Small intestine (tissue), 7 donors: ENCODE measurements at regions not wholly inside any gene's neighbourhood (a gene's known extent, or its start where the extent isn't known, plus 50 kb on each side); places are given as distances from the start of the nearest gene placed in this dataset.

ENCODE experiments used
- DNase-seq, 2 donors: peaks; one replicate each; pipeline versions ENCODE4 v3.0.0 to v3.0.0-alpha.2; 2013
- FAIRE-seq: peaks from 2 replicates; lab custom pipeline; 2012; peaks lifted over from hg19 to GRCh38; lab: Jason Lieb, UNC
- H3K27ac ChIP-seq, 3 donors: one replicate each; pipeline ENCODE4 v1.5.1; 2013; ENCODE audit warnings: low read length in 2 of 3, mild to moderate bottlenecking in 2 of 3, control low read depth in 1 of 3, inconsistent platforms in 1 of 3, low read depth in 1 of 3, moderate library complexity in 1 of 3
- H3K27me3 ChIP-seq, 3 donors: one replicate each; pipeline ENCODE4 v1.6.1; 2013; ENCODE audit warnings: low read length in 3 of 3, inconsistent platforms in 1 of 3; ENCODE audit not compliant: control insufficient read depth in 3 of 3, insufficient read depth in 3 of 3
- H3K36me3 ChIP-seq, 3 donors: one replicate each; pipeline ENCODE4 v1.6.1; 2013; ENCODE audit warnings: low read length in 3 of 3, inconsistent platforms in 1 of 3, low read depth in 1 of 3, mild to moderate bottlenecking in 1 of 3, moderate library complexity in 1 of 3; ENCODE audit not compliant: control insufficient read depth in 3 of 3, insufficient read depth in 2 of 3
- H3K4me1 ChIP-seq, 3 donors: one replicate each; pipeline ENCODE4 v1.6.1; 2013; ENCODE audit warnings: low read length in 2 of 3, inconsistent platforms in 1 of 3, low read depth in 1 of 3, mild to moderate bottlenecking in 1 of 3, moderate library complexity in 1 of 3; ENCODE audit not compliant: control insufficient read depth in 3 of 3, insufficient read depth in 2 of 3
- H3K4me3 ChIP-seq, 3 donors: one replicate each; pipeline ENCODE4 v1.5.1; 2013; ENCODE audit warnings: low read length in 3 of 3, control low read depth in 1 of 3, inconsistent platforms in 1 of 3, low read depth in 1 of 3, mild to moderate bottlenecking in 1 of 3, moderate library complexity in 1 of 3
- H3K9me3 ChIP-seq, 2 donors: one replicate each; pipeline ENCODE4 v1.6.1; 2013; ENCODE audit warnings: low read depth in 1 of 2, low read length in 1 of 2; ENCODE audit not compliant: control insufficient read depth in 2 of 2, insufficient read depth in 1 of 2
- WGBS, 3 donors: extraction: QIAGEN DNeasy Blood & Tissue Kit; methylation state at CpG; one replicate each; pipeline ENCODE4 v1.1.7; 2013; 5-methylcytosine and 5-hydroxymethylcytosine counted together
- donor health status: healthy with polysubstance abuse.
- donor health status: control.
- donor health status: control.
- donor health status: Bipolar disorder and iron deficiency.
- donor health status: healthy.

- Histone ChIP-seq H3K4me3 (no peak overlapping the region), H3K4me1 (no peaks in the 10 kb centered on the region), H3K27ac (no peak overlapping the region), H3K36me3 (no peaks in the 10 kb centered on the region), H3K27me3 (no peaks in the 10 kb centered on the region), H3K9me3 (peaks cover 0 to 4% of the 10 kb centered on the region in 2 donors)
- FAIRE-seq, result no peak
- 65 to 82% (median 80%) methylated on average over 2 of the region's 2 CpGs for WGBS, 3 donors
- no peak for DNase-seq
Observed at GRCh38 chr1:80917826-80918225, 882.9 kb upstream of the ADGRL2 start.

- no peak for FAIRE-seq
- Histone ChIP-seq H3K4me1 (no peaks in the 10 kb centered on the region), H3K4me3 (no peak overlapping the region), H3K27ac (no peak overlapping the region), H3K9me3 (peaks cover 0 to 4% of the 10 kb centered on the region in 2 donors), H3K27me3 (no peaks in the 10 kb centered on the region), H3K36me3 (no peaks in the 10 kb centered on the region)
- DNase-seq, result no peak
- 52 to 76% (median 60%) methylated on average over 1 of the region's 1 CpG for WGBS, 3 donors
Observed at GRCh38 chr1:80917225-80917624, 883.5 kb upstream of the ADGRL2 start.

GRCh38 chr1:80915491-80915890, 885.2 kb upstream of the ADGRL2 start:
- FAIRE-seq (no peak), DNase-seq (no peak)
- no peaks in the 10 kb centered on the region for H3K27me3 ChIP-seq
- no peak overlapping the region for H3K27ac ChIP-seq
- H3K4me1 ChIP-seq, result no peaks in the 10 kb centered on the region
- H3K9me3 ChIP-seq, result peaks cover 0 to 4% of the 10 kb centered on the region in 2 donors
- H3K36me3 ChIP-seq, result no peaks in the 10 kb centered on the region
- no peak overlapping the region for H3K4me3 ChIP-seq

- DNase-seq (no peak), FAIRE-seq (no peak)
- Histone ChIP-seq H3K27ac (no peak overlapping the region), H3K4me3 (no peak overlapping the region), H3K36me3 (no peaks in the 10 kb centered on the region), H3K9me3 (no peaks in the 10 kb centered on the region), H3K27me3 (no peaks in the 10 kb centered on the region), H3K4me1 (no peaks in the 10 kb centered on the region)
- WGBS, 3 donors, result 84 to 90% (median 85%) methylated on average over 2 of the region's 2 CpGs
Observed at GRCh38 chr1:80910426-80910825, 890.3 kb upstream of the ADGRL2 start.

GRCh38 chr1:80909172-80909784, 891.5 kb upstream of the ADGRL2 start:
- H3K27ac ChIP-seq, result no peak overlapping the region
- H3K27me3 ChIP-seq, result no peaks in the 10 kb centered on the region
- no peak overlapping the region for H3K4me3 ChIP-seq
- no peak for FAIRE-seq
- 69 to 83% (median 77%) methylated on average over 5 of the region's 5 CpGs for whole genome bisulfite sequencing, 3 donors
- H3K9me3 ChIP-seq, result no peaks in the 10 kb centered on the region
- no peaks in the 10 kb centered on the region for H3K36me3 ChIP-seq
- DNase-seq, result no peak
- no peaks in the 10 kb centered on the region for H3K4me1 ChIP-seq

GRCh38 chr1:80896781-80897356, 903.9 kb upstream of the ADGRL2 start:
- Histone ChIP-seq H3K36me3 (no peaks in the 10 kb centered on the region), H3K4me1 (no peaks in the 10 kb centered on the region), H3K27ac (no peak overlapping the region), H3K4me3 (no peak overlapping the region), H3K9me3 (no peaks in the 10 kb centered on the region), H3K27me3 (no peaks in the 10 kb centered on the region)
- WGBS, 3 donors, result 67 to 75% (median 72%) methylated on average over 3 of the region's 3 CpGs
- DNase-seq, result no peak
- no peak for FAIRE-seq

- WGBS, 3 donors, result 64 to 82% (median 73%) methylated on average over 1 of the region's 1 CpG
- no peak for FAIRE-seq
Observed at GRCh38 chr1:80894921-80895320, 905.8 kb upstream of the ADGRL2 start.

GRCh38 chr1:80893115-80893514, 907.6 kb upstream of the ADGRL2 start:
- Histone ChIP-seq H3K27me3 (no peaks in the 10 kb centered on the region), H3K27ac (no peak overlapping the region), H3K4me1 (no peaks in the 10 kb centered on the region), H3K9me3 (no peaks in the 10 kb centered on the region), H3K36me3 (no peaks in the 10 kb centered on the region), H3K4me3 (no peak overlapping the region)
- no peak for DNase-seq
- no peak for FAIRE-seq
- 57 to 86% (median 79%) methylated on average over 2 of the region's 2 CpGs for WGBS, 3 donors

More at GRCh38 chr1:80894921-80895320, 905.8 kb upstream of the ADGRL2 start:
- H3K27me3 ChIP-seq, result no peaks in the 10 kb centered on the region
- DNase-seq, result no peak
- H3K4me3 ChIP-seq, result no peak overlapping the region
- no peak overlapping the region for H3K27ac ChIP-seq
- H3K9me3 ChIP-seq, result no peaks in the 10 kb centered on the region
- no peaks in the 10 kb centered on the region for H3K36me3 ChIP-seq
- no peaks in the 10 kb centered on the region for H3K4me1 ChIP-seq

GRCh38 chr1:80892539-80892938, 908.2 kb upstream of the ADGRL2 start:
- Histone ChIP-seq H3K27me3 (no peaks in the 10 kb centered on the region), H3K9me3 (no peaks in the 10 kb centered on the region), H3K4me1 (no peaks in the 10 kb centered on the region), H3K27ac (no peak overlapping the region), H3K36me3 (no peaks in the 10 kb centered on the region), H3K4me3 (no peak overlapping the region)
- DNase-seq (no peak), FAIRE-seq (no peak)
- 42 to 81% (median 56%) methylated on average over 4 of the region's 4 CpGs for WGBS, 3 donors
